ENCODE measurements at regions not wholly inside any gene's neighbourhood (a gene's known extent, or its start where the extent isn't known, plus 50 kb on each side); places are given as distances from the start of the nearest gene placed in this dataset.

DNA sequence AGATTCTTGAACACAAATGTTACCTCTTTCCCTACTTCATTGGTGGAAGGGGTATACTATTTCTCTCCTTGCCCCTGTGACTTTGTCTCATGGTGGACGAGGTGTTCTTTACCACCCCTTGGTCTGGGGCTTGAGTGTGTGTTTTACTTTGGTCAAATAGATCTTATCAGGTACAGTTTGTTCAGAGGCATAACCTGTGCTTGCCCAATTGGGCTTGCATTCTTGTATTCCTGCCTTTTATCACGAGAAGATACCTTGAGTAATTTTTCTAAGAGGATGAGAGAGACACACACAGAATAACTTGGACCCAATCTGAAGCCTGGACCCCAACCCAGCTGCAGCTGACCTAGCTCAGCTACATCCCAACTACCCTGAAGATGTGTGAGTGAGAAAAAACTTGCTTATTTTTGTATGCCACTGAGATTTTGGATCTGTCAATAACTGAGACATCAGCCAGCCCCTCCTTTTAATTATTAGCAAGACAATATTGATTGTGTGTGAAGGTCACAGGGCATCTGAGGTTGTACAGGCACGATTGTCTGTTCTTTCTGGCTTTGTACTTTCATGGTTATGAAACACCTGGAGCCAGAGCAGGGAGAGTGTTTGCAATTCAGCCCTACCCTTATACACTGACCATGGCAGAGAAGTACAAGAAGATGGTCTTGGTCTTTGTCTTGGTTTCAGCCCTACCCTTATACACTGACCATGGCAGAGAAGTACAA, 204.7 kb upstream of the SLC35B3 start (continued):
- TF ChIP-seq, protein P1, sequence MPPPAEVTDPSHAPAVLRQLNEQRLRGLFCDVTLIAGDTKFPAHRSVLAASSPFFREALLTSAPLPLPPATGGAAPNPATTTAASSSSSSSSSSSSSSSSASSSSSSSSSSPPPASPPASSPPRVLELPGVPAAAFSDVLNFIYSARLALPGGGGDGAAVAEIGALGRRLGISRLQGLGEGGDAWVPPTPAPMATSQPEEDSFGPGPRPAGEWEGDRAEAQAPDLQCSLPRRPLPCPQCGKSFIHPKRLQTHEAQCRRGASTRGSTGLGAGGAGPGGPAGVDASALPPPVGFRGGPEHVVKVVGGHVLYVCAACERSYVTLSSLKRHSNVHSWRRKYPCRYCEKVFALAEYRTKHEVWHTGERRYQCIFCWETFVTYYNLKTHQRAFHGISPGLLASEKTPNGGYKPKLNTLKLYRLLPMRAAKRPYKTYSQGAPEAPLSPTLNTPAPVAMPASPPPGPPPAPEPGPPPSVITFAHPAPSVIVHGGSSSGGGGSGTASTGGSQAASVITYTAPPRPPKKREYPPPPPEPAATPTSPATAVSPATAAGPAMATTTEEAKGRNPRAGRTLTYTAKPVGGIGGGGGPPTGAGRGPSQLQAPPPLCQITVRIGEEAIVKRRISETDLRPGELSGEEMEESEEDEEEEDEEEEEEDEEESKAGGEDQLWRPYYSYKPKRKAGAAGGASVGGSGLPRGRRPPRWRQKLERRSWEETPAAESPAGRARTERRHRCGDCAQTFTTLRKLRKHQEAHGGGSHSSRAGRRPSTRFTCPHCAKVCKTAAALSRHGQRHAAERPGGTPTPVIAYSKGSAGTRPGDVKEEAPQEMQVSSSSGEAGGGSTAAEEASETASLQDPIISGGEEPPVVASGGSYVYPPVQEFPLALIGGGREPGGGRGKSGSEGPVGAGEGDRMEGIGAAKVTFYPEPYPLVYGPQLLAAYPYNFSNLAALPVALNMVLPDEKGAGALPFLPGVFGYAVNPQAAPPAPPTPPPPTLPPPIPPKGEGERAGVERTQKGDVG (CRISPR knock-in tag; IDR thresholded peaks at IDR 0.05; ENCODE audit: borderline replicate concordance): no peak
- TF ChIP-seq HOXD1 (CRISPR knock-in tag; IDR thresholded peaks at IDR 0.05) (no peak), ZBTB3 (CRISPR knock-in tag; IDR thresholded peaks at IDR 0.05; ENCODE audit: borderline replicate concordance, low read depth) (no peak), ZNF766 (CRISPR knock-in tag; IDR thresholded peaks at IDR 0.05; ENCODE audit: borderline replicate concordance) (no peak), TBP (CRISPR knock-in tag; IDR thresholded peaks at IDR 0.05) (no peak), ZKSCAN8 (CRISPR knock-in tag; IDR thresholded peaks at IDR 0.05; ENCODE audit: borderline replicate concordance) (no peak), ZSCAN25 (CRISPR knock-in tag; IDR thresholded peaks at IDR 0.05) (no peak), TOPORS (CRISPR knock-in tag; IDR thresholded peaks at IDR 0.05) (no peak), ATF7 (IDR thresholded peaks at IDR 0.05) (no peak), ATF7 (CRISPR knock-in tag; IDR thresholded peaks at IDR 0.05) (no peak), EP300 (IDR thresholded peaks at IDR 0.05; ENCODE audit: low read depth in 2 of 2, low read length in 2 of 2) (peak in 1 of 2 experiments; percentile 53; a peak in 2 of 4 replicates), EP300 (CRISPR knock-in tag; IDR thresholded peaks at IDR 0.05; ENCODE audit: borderline replicate concordance) (no peak), EZH2 (conservative IDR thresholded peaks at IDR 0.05; ENCODE audit: low read depth, low read length) (no peak), PTBP1 (IDR thresholded peaks at IDR 0.05; ENCODE audit: low read depth, low read length, poor library complexity, severe bottlenecking) (no peak), MED13 (CRISPR knock-in tag; IDR thresholded peaks at IDR 0.05) (no peak), SOX13 (IDR thresholded peaks at IDR 0.05) (no peak), SOX13 (CRISPR knock-in tag; conservative IDR thresholded peaks at IDR 0.05 in 1 of 2, IDR thresholded peaks at IDR 0.05 in 1 of 2) (peak in 1 of 2 experiments; percentile 66; a peak in 2 of 4 replicates), NFE2L1 (CRISPR knock-in tag; IDR thresholded peaks at IDR 0.05; ENCODE audit: borderline replicate concordance) (no peak), ERF (CRISPR knock-in tag; IDR thresholded peaks at IDR 0.05) (no peak)
- TF ChIP-seq, protein P2, sequence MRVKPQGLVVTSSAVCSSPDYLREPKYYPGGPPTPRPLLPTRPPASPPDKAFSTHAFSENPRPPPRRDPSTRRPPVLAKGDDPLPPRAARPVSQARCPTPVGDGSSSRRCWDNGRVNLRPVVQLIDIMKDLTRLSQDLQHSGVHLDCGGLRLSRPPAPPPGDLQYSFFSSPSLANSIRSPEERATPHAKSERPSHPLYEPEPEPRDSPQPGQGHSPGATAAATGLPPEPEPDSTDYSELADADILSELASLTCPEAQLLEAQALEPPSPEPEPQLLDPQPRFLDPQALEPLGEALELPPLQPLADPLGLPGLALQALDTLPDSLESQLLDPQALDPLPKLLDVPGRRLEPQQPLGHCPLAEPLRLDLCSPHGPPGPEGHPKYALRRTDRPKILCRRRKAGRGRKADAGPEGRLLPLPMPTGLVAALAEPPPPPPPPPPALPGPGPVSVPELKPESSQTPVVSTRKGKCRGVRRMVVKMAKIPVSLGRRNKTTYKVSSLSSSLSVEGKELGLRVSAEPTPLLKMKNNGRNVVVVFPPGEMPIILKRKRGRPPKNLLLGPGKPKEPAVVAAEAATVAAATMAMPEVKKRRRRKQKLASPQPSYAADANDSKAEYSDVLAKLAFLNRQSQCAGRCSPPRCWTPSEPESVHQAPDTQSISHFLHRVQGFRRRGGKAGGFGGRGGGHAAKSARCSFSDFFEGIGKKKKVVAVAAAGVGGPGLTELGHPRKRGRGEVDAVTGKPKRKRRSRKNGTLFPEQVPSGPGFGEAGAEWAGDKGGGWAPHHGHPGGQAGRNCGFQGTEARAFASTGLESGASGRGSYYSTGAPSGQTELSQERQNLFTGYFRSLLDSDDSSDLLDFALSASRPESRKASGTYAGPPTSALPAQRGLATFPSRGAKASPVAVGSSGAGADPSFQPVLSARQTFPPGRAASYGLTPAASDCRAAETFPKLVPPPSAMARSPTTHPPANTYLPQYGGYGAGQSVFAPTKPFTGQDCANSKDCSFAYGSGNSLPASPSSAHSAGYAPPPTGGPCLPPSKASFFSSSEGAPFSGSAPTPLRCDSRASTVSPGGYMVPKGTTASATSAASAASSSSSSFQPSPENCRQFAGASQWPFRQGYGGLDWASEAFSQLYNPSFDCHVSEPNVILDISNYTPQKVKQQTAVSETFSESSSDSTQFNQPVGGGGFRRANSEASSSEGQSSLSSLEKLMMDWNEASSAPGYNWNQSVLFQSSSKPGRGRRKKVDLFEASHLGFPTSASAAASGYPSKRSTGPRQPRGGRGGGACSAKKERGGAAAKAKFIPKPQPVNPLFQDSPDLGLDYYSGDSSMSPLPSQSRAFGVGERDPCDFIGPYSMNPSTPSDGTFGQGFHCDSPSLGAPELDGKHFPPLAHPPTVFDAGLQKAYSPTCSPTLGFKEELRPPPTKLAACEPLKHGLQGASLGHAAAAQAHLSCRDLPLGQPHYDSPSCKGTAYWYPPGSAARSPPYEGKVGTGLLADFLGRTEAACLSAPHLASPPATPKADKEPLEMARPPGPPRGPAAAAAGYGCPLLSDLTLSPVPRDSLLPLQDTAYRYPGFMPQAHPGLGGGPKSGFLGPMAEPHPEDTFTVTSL (CRISPR knock-in tag; IDR thresholded peaks at IDR 0.05; ENCODE audit: borderline replicate concordance): no peak
- TF ChIP-seq, protein P3, sequence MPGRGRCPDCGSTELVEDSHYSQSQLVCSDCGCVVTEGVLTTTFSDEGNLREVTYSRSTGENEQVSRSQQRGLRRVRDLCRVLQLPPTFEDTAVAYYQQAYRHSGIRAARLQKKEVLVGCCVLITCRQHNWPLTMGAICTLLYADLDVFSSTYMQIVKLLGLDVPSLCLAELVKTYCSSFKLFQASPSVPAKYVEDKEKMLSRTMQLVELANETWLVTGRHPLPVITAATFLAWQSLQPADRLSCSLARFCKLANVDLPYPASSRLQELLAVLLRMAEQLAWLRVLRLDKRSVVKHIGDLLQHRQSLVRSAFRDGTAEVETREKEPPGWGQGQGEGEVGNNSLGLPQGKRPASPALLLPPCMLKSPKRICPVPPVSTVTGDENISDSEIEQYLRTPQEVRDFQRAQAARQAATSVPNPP (CRISPR knock-in tag; IDR thresholded peaks at IDR 0.05): no peak

All from HepG2 (cell line).